HG02970 (cell line): ENCODE measurements at regions not wholly inside any gene's neighbourhood (a gene's known extent, or its start where the extent isn't known, plus 50 kb on each side); places are given as distances from the start of the nearest gene placed in this dataset.
"Not testable (repeated sequence)": the region's sequence is repeated elsewhere in the genome, so short reads cannot be mapped to it uniquely, and the experiment has no call there.

ENCODE experiments used
- ATAC-seq: cut with Tn5 transposase; IDR thresholded peaks from one replicate; pipeline ENCODE4 v1.9.1; 2021; ENCODE audit warnings: mild to moderate bottlenecking, moderate library complexity, moderate number of reproducible peaks; ENCODE audit not compliant: unreplicated experiment, low FRiP score

- ATAC-seq, result no peak
These were observed 498.9 kb downstream of the SLC6A15 start for GRCh38 chr12:84413656-84414055.

- ATAC-seq, result no peak
These were observed 500.4 kb downstream of the SLC6A15 start for GRCh38 chr12:84412226-84412625.

- no peak for ATAC-seq
These were observed 501.6 kb downstream of the SLC6A15 start for GRCh38 chr12:84411031-84411430.

- ATAC-seq, result no peak
These were observed 503.7 kb downstream of the SLC6A15 start for GRCh38 chr12:84408936-84409335.

GRCh38 chr12:84406720-84407119 is 505.9 kb downstream of the SLC6A15 start:
- ATAC-seq, result not testable (repeated sequence)

GRCh38 chr12:84397846-84398245 is 514.8 kb downstream of the SLC6A15 start:
- no peak for ATAC-seq

GRCh38 chr12:84397263-84397662 is 515.3 kb downstream of the SLC6A15 start:
- ATAC-seq, result no peak

GRCh38 chr12:84391176-84391575 is 521.4 kb downstream of the SLC6A15 start:
- not testable (repeated sequence) for ATAC-seq

GRCh38 chr12:84384384-84384783 is 528.2 kb downstream of the SLC6A15 start:
- ATAC-seq, result no peak

GRCh38 chr12:84382486-84382885 is 530.1 kb downstream of the SLC6A15 start:
- not testable (repeated sequence) for ATAC-seq

- ATAC-seq, result no peak
These were observed 536.3 kb downstream of the SLC6A15 start for GRCh38 chr12:84376320-84376719.

- no peak for ATAC-seq
These were observed 537.0 kb downstream of the SLC6A15 start for GRCh38 chr12:84375449-84376170.

- no peak for ATAC-seq
These were observed 550.1 kb downstream of the SLC6A15 start for GRCh38 chr12:84362552-84362897.

- no peak for ATAC-seq
These were observed 550.7 kb downstream of the SLC6A15 start for GRCh38 chr12:84361651-84362551.

- no peak for ATAC-seq
These were observed 555.3 kb downstream of the SLC6A15 start for GRCh38 chr12:84357314-84357713.

- ATAC-seq, result no peak
These were observed 556.4 kb downstream of the SLC6A15 start for GRCh38 chr12:84356224-84356623.

GRCh38 chr12:84355561-84355960 is 557.0 kb downstream of the SLC6A15 start:
- no peak for ATAC-seq

- ATAC-seq, result no peak
These were observed 564.0 kb downstream of the SLC6A15 start for GRCh38 chr12:84348582-84348981.

GRCh38 chr12:84341467-84342193 is 571.0 kb downstream of the SLC6A15 start:
- no peak for ATAC-seq

- no peak for ATAC-seq
These were observed 576.4 kb downstream of the SLC6A15 start for GRCh38 chr12:84336231-84336630.

GRCh38 chr12:84329938-84330337 is 582.7 kb downstream of the SLC6A15 start:
- no peak for ATAC-seq
